A673 (cell line): ENCODE measurements at regions not wholly inside any gene's neighbourhood (a gene's known extent, or its start where the extent isn't known, plus 50 kb on each side); places are given as distances from the start of the nearest gene placed in this dataset.

Experiments used
- CTCF ChIP-seq: fragments of 300-800, 200-600 bp; sonication (generic); conservative IDR thresholded peaks from 2 replicates; pipeline ENCODE4 v1.5.1; 2017; ENCODE audit warnings: low read depth, mild to moderate bottlenecking, antibody characterized with exemption, low read length, moderate library complexity, mixed read lengths
- EZH2 ChIP-seq: fragments of 200-600 bp; sonication (generic); IDR thresholded peaks from 2 replicates; pipeline ENCODE4 v1.6.1; 2017; ENCODE audit warnings: borderline replicate concordance, low read depth, mild to moderate bottlenecking, mixed read lengths, antibody characterized with exemption, low read length; ENCODE audit not compliant: poor library complexity, severe bottlenecking

- no peak for TF ChIP-seq CTCF
- no peak for TF ChIP-seq EZH2
Observed at GRCh38 chr13:21905486-21905885, 234.6 kb downstream of the FGF9 start.
